HepG2 (cell line): ENCODE measurements at regions not wholly inside any gene's neighbourhood (a gene's known extent, or its start where the extent isn't known, plus 50 kb on each side); places are given as distances from the start of the nearest gene placed in this dataset.

Experiments
- ATAC-seq: fragments of 200-7000 bp; cut with Tn5 transposase; 3 replicates; pipeline ENCODE4 v1.9.1; 2020; ENCODE audit warnings: mild to moderate bottlenecking, moderate library complexity
- BruUV-seq: library from RNA; stranded (reverse); fragments of 400-500 nt; replicated peaks from 2 replicates; lab custom pipeline; 2021; lab: Mats Ljungman, UMichigan
- CTCF ChIA-PET: fragments of 300-600 bp; formaldehyde crosslinking; extraction: SDS; loops from one replicate; lab custom pipeline; 2021; ENCODE audit warnings: low total read pairs, inconsistent platforms, low intra/inter-chr PET ratio; lab: Yijun Ruan, JAX
- POLR2A ChIA-PET: fragments of 350-600 bp; sonication (Branson Sonifier 250); formaldehyde crosslinking; loops from one replicate; lab custom pipeline; 2020; ENCODE audit warnings: antibody characterized with exemption, inconsistent platforms; lab: Yijun Ruan, JAX
- DNase-seq: peaks from one replicate; pipeline ENCODE4 v3.0.0-alpha.2; 2015; ENCODE audit warnings: low spot score
- FAIRE-seq: peaks from 3 replicates; lab custom pipeline; 2011; peaks lifted over from hg19 to GRCh38; lab: Jason Lieb, UNC
- H2AFZ ChIP-seq: one replicate; pipeline ENCODE4 v1.6.1; 2011; ENCODE audit warnings: low read length, inconsistent platforms
- H3K27ac ChIP-seq: fragments of 300-600 bp; 3 replicates; pipeline ENCODE4 v1.8.0; 2011; ENCODE audit warnings: mixed run types, mild to moderate bottlenecking, mixed read lengths, low read length, inconsistent platforms; ENCODE audit not compliant: insufficient read depth; ENCODE audit errors: extremely low read length
- H3K27me3 ChIP-seq, 2 experiments: fragments of 200-600 bp in 1 of 2; 2 replicates in 1 of 2; 3 replicates in 1 of 2; pipeline versions ENCODE4 v1.6.0 to v1.8.0; 2011; ENCODE audit warnings: low read length in 2 of 2, mild to moderate bottlenecking in 2 of 2, moderate library complexity in 2 of 2, inconsistent platforms in 1 of 2; ENCODE audit not compliant: insufficient read depth in 2 of 2, control insufficient read depth in 1 of 2
- H3K36me3 ChIP-seq, 2 experiments: fragments of 200-600 bp in 1 of 2; replicated peaks in 1 of 2; 2 replicates in 1 of 2; 3 replicates in 1 of 2; pipeline versions ENCODE4 v1.5.1 to v1.8.0; 2011; ENCODE audit warnings: low read length in 2 of 2, inconsistent platforms in 1 of 2; ENCODE audit not compliant: insufficient read depth in 2 of 2, control insufficient read depth in 1 of 2
- H3K4me1 ChIP-seq: 2 replicates; pipeline ENCODE4 v1.5.1; 2012; ENCODE audit warnings: low read length, inconsistent platforms; ENCODE audit not compliant: insufficient read depth
- H3K4me2 ChIP-seq: 2 replicates; pipeline ENCODE4 v1.6.0; 2011; ENCODE audit warnings: low read depth, low read length, inconsistent platforms
- H3K4me3 ChIP-seq, 3 experiments: fragments of 200-600 bp in 1 of 3; sonication (generic), shearing (Covaris generic) in 1 of 3; replicated peaks in 1 of 3; 2 replicates each; pipeline ENCODE4 v1.5.1; 2011 to 2016; ENCODE audit warnings: low read length in 3 of 3, inconsistent platforms in 2 of 3, low read depth in 2 of 3, mild to moderate bottlenecking in 2 of 3, control low read depth in 1 of 3, mixed read lengths in 1 of 3; ENCODE audit not compliant: insufficient read depth in 1 of 3
- H3K79me2 ChIP-seq: one replicate; pipeline ENCODE4 v1.6.1; 2011; ENCODE audit warnings: low read length, inconsistent platforms; ENCODE audit not compliant: insufficient read depth
- H3K9ac ChIP-seq: 2 replicates; pipeline ENCODE4 v1.6.0; 2011; ENCODE audit warnings: mild to moderate bottlenecking, low read depth, low read length, inconsistent platforms; ENCODE audit not compliant: insufficient read depth
- H3K9me3 ChIP-seq: 2 replicates; pipeline ENCODE4 v1.5.1; 2012; ENCODE audit warnings: mild to moderate bottlenecking, low read length
- H4K20me1 ChIP-seq: 2 replicates; pipeline ENCODE4 v1.6.0; 2011; ENCODE audit warnings: inconsistent platforms, mild to moderate bottlenecking, low read length, moderate library complexity; ENCODE audit not compliant: insufficient read depth
- ARNT2 ChIP-seq: sonication (generic); formaldehyde crosslinking; IDR thresholded peaks from 2 replicates; pipeline ENCODE4 v1.8.0; 2022; ENCODE audit warnings: mild to moderate bottlenecking, low read depth, missing genetic modification reagents, moderate library complexity
- GZF1 ChIP-seq: sonication (generic); formaldehyde crosslinking; IDR thresholded peaks from 2 replicates; pipeline ENCODE4 v1.5.1; 2020; ENCODE audit warnings: mild to moderate bottlenecking, missing genetic modification reagents
- JUND ChIP-seq: sonication (generic); formaldehyde crosslinking; IDR thresholded peaks from 2 replicates; pipeline ENCODE4 v1.8.0; 2022; ENCODE audit warnings: mild to moderate bottlenecking, missing genetic modification reagents
- KDM5A ChIP-seq: fragments of 200-600 bp; sonication (generic); IDR thresholded peaks from 2 replicates; pipeline ENCODE4 v1.7.0; 2018; ENCODE audit warnings: antibody characterized with exemption, mild to moderate bottlenecking, low read length, borderline replicate concordance
- KLF6 ChIP-seq: IDR thresholded peaks from 2 replicates; pipeline ENCODE4 v1.8.0; 2016; ENCODE audit warnings: missing biosample characterization, missing genetic modification reagents
- MAF1 ChIP-seq: sonication (generic); formaldehyde crosslinking; IDR thresholded peaks from 2 replicates; pipeline ENCODE4 v1.5.0; 2020; ENCODE audit warnings: missing genetic modification reagents, borderline replicate concordance
- REXO4 ChIP-seq: sonication (generic); formaldehyde crosslinking; IDR thresholded peaks from 2 replicates; pipeline ENCODE4 v1.8.0; 2022; ENCODE audit warnings: missing genetic modification reagents, mild to moderate bottlenecking, borderline replicate concordance
- ZKSCAN8 ChIP-seq: IDR thresholded peaks from 2 replicates; pipeline ENCODE4 v1.6.1; 2016; ENCODE audit warnings: borderline replicate concordance, missing genetic modification reagents, missing compliant biosample characterization
- ZNF24 ChIP-seq: fragments of 450-650 bp; IDR thresholded peaks from 2 replicates; pipeline ENCODE4 v1.6.1; 2017; ENCODE audit warnings: antibody characterized with exemption, mild to moderate bottlenecking
- ZNF354B ChIP-seq: sonication (generic); formaldehyde crosslinking; IDR thresholded peaks from 2 replicates; pipeline ENCODE4 v1.8.0; 2022; ENCODE audit warnings: mild to moderate bottlenecking, missing genetic modification reagents
- ZNF501 ChIP-seq: sonication (generic); formaldehyde crosslinking; IDR thresholded peaks from 2 replicates; pipeline ENCODE4 v1.5.1; 2020; ENCODE audit warnings: mild to moderate bottlenecking, moderate library complexity, missing genetic modification reagents
- ZNF546 ChIP-seq: sonication (generic); formaldehyde crosslinking; conservative IDR thresholded peaks from 2 replicates; pipeline ENCODE4 v1.8.1; 2023; ENCODE audit warnings: mild to moderate bottlenecking, missing genetic modification reagents
- WGBS: methylation state at CpG from one replicate; pipeline ENCODE4 v1.1.6; 2017; ENCODE audit warnings: low lambda C conversion rate; 5-methylcytosine and 5-hydroxymethylcytosine counted together
- in situ Hi-C: cut with HindIII; loops from 2 replicates; pipeline ENCODE4 v1.10.0; 2017; ENCODE audit warnings: low pct_unique_long_range_greater_than_20kb; ENCODE audit not compliant: extremely low pct_ligation_motif_present
- intact Hi-C: fragments of 100-400 bp; cut with micrococcal nuclease; formaldehyde crosslinking; loops from one replicate; pipeline ENCODE4 v1.10.0; 2022; ENCODE audit not compliant: unreplicated experiment
- TF ChIP-seq, protein P1 (sequence below): sonication (generic); formaldehyde crosslinking; IDR thresholded peaks from 2 replicates; pipeline ENCODE4 v1.4.0; 2020; ENCODE audit warnings: mild to moderate bottlenecking, missing genetic modification reagents, borderline replicate concordance
- TF ChIP-seq, protein P2 (sequence below): fragments of 450-650 bp; IDR thresholded peaks from 2 replicates; pipeline ENCODE4 v1.6.1; 2017
- TF ChIP-seq, protein P3 (sequence below): sonication (generic); formaldehyde crosslinking; IDR thresholded peaks from 2 replicates; pipeline ENCODE4 v1.4.0; 2020; ENCODE audit warnings: missing genetic modification reagents; ENCODE audit errors: not compliant biosample characterization

DNA sequence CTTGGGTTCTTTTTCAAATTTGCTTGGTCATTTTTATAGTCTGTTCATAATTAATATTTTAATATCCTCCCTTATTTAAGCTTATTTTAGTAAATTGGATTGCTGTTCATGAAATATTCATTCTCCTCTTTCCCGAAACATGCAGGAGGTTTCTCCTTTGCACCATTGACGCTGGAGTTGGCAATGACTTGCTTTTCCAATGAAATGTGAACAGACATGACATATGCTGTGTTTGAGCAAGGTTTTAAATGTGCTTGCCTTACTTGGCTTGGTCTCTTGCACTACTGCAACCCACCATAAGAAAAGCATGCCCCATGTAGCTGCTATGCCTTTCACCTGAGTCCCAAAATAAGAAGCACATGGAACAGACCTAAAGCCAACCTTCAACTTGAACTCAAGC, 498.0 kb upstream of the NFIA start:
- H3K4me3 ChIP-seq: no peak overlapping the region

More for the DNA sequence above, 498.0 kb upstream of the NFIA start:
- Histone ChIP-seq H3K36me3 (no peaks in the 10 kb centered on the region), H3K9me3 (peaks cover 16% of the 10 kb centered on the region), H2AFZ (no peak overlapping the region), H4K20me1 (no peaks in the 10 kb centered on the region), H3K4me1 (no peaks in the 10 kb centered on the region), H3K27ac (no peak overlapping the region), H3K4me2 (no peak overlapping the region), H3K27me3 (no peaks in the 10 kb centered on the region), H3K9ac (no peak overlapping the region), H3K79me2 (no peaks in the 10 kb centered on the region)
- intact Hi-C loops: no loop called here
- FAIRE-seq (no peak), ATAC-seq (no peak), DNase-seq (no peak)
- no peak for TF ChIP-seq ZNF501 (CRISPR knock-in tag)
- TF ChIP-seq KLF6 (CRISPR knock-in tag): no peak
- no peak for TF ChIP-seq KDM5A
- no peak for TF ChIP-seq GZF1 (CRISPR knock-in tag)
- TF ChIP-seq, protein P1, sequence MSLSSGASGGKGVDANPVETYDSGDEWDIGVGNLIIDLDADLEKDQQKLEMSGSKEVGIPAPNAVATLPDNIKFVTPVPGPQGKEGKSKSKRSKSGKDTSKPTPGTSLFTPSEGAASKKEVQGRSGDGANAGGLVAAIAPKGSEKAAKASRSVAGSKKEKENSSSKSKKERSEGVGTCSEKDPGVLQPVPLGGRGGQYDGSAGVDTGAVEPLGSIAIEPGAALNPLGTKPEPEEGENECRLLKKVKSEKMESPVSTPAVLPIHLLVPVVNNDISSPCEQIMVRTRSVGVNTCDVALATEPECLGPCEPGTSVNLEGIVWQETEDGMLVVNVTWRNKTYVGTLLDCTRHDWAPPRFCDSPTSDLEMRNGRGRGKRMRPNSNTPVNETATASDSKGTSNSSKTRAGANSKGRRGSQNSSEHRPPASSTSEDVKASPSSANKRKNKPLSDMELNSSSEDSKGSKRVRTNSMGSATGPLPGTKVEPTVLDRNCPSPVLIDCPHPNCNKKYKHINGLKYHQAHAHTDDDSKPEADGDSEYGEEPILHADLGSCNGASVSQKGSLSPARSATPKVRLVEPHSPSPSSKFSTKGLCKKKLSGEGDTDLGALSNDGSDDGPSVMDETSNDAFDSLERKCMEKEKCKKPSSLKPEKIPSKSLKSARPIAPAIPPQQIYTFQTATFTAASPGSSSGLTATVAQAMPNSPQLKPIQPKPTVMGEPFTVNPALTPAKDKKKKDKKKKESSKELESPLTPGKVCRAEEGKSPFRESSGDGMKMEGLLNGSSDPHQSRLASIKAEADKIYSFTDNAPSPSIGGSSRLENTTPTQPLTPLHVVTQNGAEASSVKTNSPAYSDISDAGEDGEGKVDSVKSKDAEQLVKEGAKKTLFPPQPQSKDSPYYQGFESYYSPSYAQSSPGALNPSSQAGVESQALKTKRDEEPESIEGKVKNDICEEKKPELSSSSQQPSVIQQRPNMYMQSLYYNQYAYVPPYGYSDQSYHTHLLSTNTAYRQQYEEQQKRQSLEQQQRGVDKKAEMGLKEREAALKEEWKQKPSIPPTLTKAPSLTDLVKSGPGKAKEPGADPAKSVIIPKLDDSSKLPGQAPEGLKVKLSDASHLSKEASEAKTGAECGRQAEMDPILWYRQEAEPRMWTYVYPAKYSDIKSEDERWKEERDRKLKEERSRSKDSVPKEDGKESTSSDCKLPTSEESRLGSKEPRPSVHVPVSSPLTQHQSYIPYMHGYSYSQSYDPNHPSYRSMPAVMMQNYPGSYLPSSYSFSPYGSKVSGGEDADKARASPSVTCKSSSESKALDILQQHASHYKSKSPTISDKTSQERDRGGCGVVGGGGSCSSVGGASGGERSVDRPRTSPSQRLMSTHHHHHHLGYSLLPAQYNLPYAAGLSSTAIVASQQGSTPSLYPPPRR: no peak
- TF ChIP-seq ZNF354B (CRISPR knock-in tag): no peak
- no peak for TF ChIP-seq ZNF546 (CRISPR knock-in tag)
- TF ChIP-seq ZNF24: no peak
- TF ChIP-seq REXO4 (CRISPR knock-in tag): no peak
- no peak for TF ChIP-seq MAF1
- TF ChIP-seq, protein P2, sequence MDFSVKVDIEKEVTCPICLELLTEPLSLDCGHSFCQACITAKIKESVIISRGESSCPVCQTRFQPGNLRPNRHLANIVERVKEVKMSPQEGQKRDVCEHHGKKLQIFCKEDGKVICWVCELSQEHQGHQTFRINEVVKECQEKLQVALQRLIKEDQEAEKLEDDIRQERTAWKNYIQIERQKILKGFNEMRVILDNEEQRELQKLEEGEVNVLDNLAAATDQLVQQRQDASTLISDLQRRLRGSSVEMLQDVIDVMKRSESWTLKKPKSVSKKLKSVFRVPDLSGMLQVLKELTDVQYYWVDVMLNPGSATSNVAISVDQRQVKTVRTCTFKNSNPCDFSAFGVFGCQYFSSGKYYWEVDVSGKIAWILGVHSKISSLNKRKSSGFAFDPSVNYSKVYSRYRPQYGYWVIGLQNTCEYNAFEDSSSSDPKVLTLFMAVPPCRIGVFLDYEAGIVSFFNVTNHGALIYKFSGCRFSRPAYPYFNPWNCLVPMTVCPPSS: no peak
- TF ChIP-seq ZKSCAN8: no peak
- TF ChIP-seq JUND (CRISPR knock-in tag): no peak
- TF ChIP-seq, protein P3, sequence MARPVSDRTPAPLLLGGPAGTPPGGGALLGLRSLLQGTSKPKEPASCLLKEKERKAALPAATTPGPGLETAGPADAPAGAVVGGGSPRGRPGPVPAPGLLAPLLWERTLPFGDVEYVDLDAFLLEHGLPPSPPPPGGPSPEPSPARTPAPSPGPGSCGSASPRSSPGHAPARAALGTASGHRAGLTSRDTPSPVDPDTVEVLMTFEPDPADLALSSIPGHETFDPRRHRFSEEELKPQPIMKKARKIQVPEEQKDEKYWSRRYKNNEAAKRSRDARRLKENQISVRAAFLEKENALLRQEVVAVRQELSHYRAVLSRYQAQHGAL: no peak
- no peak for TF ChIP-seq ARNT2 (CRISPR knock-in tag)
- WGBS: 0% methylated on average over 2 of the region's 2 CpGs
- in situ Hi-C loops: no loop called here
- BruUV-seq: no TSS peak
- ChIA-PET CTCF (no interaction called here), POLR2A (no interaction called here)
